Liver (tissue), 8 donors: ENCODE measurements at regions not wholly inside any gene's neighbourhood (a gene's known extent, or its start where the extent isn't known, plus 50 kb on each side); places are given as distances from the start of the nearest gene placed in this dataset.

Source experiments
- DNase-seq: peaks from one replicate; pipeline ENCODE4 v3.0.0-alpha.2; 2017; ENCODE audit warnings: low spot score
- H3K27ac ChIP-seq, 2 donors: one replicate each; pipeline ENCODE4 v1.7.0; 2013; ENCODE audit warnings: inconsistent platforms in 2 of 2, low read length in 2 of 2, control low read depth in 1 of 2, low read depth in 1 of 2, mild to moderate bottlenecking in 1 of 2
- H3K27me3 ChIP-seq, 4 donors: one replicate each; pipeline versions ENCODE4 v1.6.1 to v1.7.0; 2013; ENCODE audit warnings: low read length in 3 of 4, inconsistent platforms in 1 of 4, mild to moderate bottlenecking in 1 of 4, moderate library complexity in 1 of 4; ENCODE audit not compliant: control insufficient read depth in 4 of 4, insufficient read depth in 4 of 4
- H3K36me3 ChIP-seq, 4 donors: one replicate each; pipeline versions ENCODE4 v1.6.1 to v1.7.0; 2013; ENCODE audit warnings: low read length in 3 of 4, mild to moderate bottlenecking in 3 of 4, low read depth in 1 of 4, moderate library complexity in 1 of 4; ENCODE audit not compliant: control insufficient read depth in 4 of 4, insufficient read depth in 3 of 4
- H3K4me1 ChIP-seq, 4 donors: one replicate each; pipeline versions ENCODE4 v1.6.1 to v1.7.0; 2013; ENCODE audit warnings: low read length in 3 of 4, mild to moderate bottlenecking in 3 of 4, moderate library complexity in 1 of 4; ENCODE audit not compliant: control insufficient read depth in 4 of 4, insufficient read depth in 4 of 4
- H3K4me3 ChIP-seq, 3 donors: one replicate each; pipeline versions ENCODE4 v1.6.1 to v1.7.0; 2013; ENCODE audit warnings: low read length in 3 of 3, control low read depth in 1 of 3, low read depth in 1 of 3, mild to moderate bottlenecking in 1 of 3
- H3K9ac ChIP-seq, 2 donors: one replicate each; pipeline ENCODE4 v1.7.0; 2013; ENCODE audit warnings: low read length in 2 of 2, mild to moderate bottlenecking in 2 of 2, moderate library complexity in 2 of 2, control low read depth in 1 of 2, low read depth in 1 of 2
- H3K9me3 ChIP-seq, 4 donors: one replicate each; pipeline versions ENCODE4 v1.6.1 to v1.7.0; 2013; ENCODE audit warnings: low read length in 3 of 4; ENCODE audit not compliant: control insufficient read depth in 4 of 4
- ATF3 ChIP-seq: IDR thresholded peaks from 2 replicates; pipeline ENCODE4 v1.6.1; 2016; ENCODE audit warnings: antibody characterized with exemption
- EGR1 ChIP-seq, 2 donors: IDR thresholded peaks; 2 replicates each; pipeline ENCODE4 v1.6.1; 2016 to 2018; ENCODE audit warnings: antibody characterized with exemption in 2 of 2, low read depth in 2 of 2
- FOXA1 ChIP-seq: IDR thresholded peaks from 2 replicates; pipeline ENCODE4 v1.6.1; 2016; ENCODE audit warnings: antibody characterized with exemption
- HNF4A ChIP-seq, 2 donors: conservative IDR thresholded peaks; 2 replicates each; pipeline ENCODE4 v1.6.1; 2016; ENCODE audit warnings: antibody characterized with exemption in 2 of 2, mild to moderate bottlenecking in 2 of 2
- JUND ChIP-seq, 2 donors: IDR thresholded peaks; 2 replicates each; pipeline ENCODE4 v1.6.1; 2016; ENCODE audit warnings: antibody characterized with exemption in 2 of 2
- NR2F2 ChIP-seq: IDR thresholded peaks from 2 replicates; pipeline ENCODE4 v1.6.1; 2016; ENCODE audit warnings: antibody characterized with exemption
- RAD21 ChIP-seq, 2 donors: IDR thresholded peaks; 2 replicates each; pipeline ENCODE4 v1.6.1; 2016; ENCODE audit warnings: antibody characterized with exemption in 2 of 2, mild to moderate bottlenecking in 2 of 2
- REST ChIP-seq: IDR thresholded peaks from 2 replicates; pipeline ENCODE4 v1.6.1; 2016; ENCODE audit warnings: antibody characterized with exemption, mild to moderate bottlenecking
- SP1 ChIP-seq: IDR thresholded peaks from 2 replicates; pipeline ENCODE4 v1.6.1; 2018; ENCODE audit warnings: antibody characterized with exemption, mild to moderate bottlenecking
- TAF1 ChIP-seq: conservative IDR thresholded peaks from 2 replicates; pipeline ENCODE4 v1.6.1; 2016; ENCODE audit warnings: antibody characterized with exemption, mild to moderate bottlenecking
- ZBTB33 ChIP-seq: IDR thresholded peaks from 2 replicates; pipeline ENCODE4 v1.6.1; 2016; ENCODE audit warnings: antibody characterized with exemption
- WGBS: extraction: QIAGEN DNeasy Blood & Tissue Kit; methylation state at CpG from one replicate; pipeline ENCODE4 v1.1.7; 2013; 5-methylcytosine and 5-hydroxymethylcytosine counted together
- TF ChIP-seq, protein P1 (sequence below): fragments of 150-350 bp; IDR thresholded peaks from 2 replicates; pipeline ENCODE4 v1.5.1; 2017; ENCODE audit warnings: improper control_type of control experiment, low read depth, low read length; ENCODE audit not compliant: missing input control
- TF ChIP-seq, protein P2 (sequence below): IDR thresholded peaks from 2 replicates; pipeline ENCODE4 v1.6.1; 2016; ENCODE audit warnings: antibody characterized with exemption
- donor health status: healthy.
- donor health status: healthy.
- donor health status: healthy.
- donor health status: healthy.
- donor health status: healthy.

- H3K27me3 ChIP-seq = peaks cover 0 to 3% (median 0%) of the 10 kb centered on the region in 4 donors
- TF ChIP-seq HNF4A (conservative IDR thresholded peaks at IDR 0.05) = no peak
- TF ChIP-seq, protein P1, sequence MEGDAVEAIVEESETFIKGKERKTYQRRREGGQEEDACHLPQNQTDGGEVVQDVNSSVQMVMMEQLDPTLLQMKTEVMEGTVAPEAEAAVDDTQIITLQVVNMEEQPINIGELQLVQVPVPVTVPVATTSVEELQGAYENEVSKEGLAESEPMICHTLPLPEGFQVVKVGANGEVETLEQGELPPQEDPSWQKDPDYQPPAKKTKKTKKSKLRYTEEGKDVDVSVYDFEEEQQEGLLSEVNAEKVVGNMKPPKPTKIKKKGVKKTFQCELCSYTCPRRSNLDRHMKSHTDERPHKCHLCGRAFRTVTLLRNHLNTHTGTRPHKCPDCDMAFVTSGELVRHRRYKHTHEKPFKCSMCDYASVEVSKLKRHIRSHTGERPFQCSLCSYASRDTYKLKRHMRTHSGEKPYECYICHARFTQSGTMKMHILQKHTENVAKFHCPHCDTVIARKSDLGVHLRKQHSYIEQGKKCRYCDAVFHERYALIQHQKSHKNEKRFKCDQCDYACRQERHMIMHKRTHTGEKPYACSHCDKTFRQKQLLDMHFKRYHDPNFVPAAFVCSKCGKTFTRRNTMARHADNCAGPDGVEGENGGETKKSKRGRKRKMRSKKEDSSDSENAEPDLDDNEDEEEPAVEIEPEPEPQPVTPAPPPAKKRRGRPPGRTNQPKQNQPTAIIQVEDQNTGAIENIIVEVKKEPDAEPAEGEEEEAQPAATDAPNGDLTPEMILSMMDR = no peak
- H3K9me3 ChIP-seq = no peaks in the 10 kb centered on the region
- no peaks in the 10 kb centered on the region for H3K36me3 ChIP-seq
- no peaks in the 10 kb centered on the region for H3K4me1 ChIP-seq
- H3K9ac ChIP-seq = no peak overlapping the region
- H3K27ac ChIP-seq = no peak overlapping the region
- no peak for DNase-seq
- H3K4me3 ChIP-seq = no peak overlapping the region
- 71% methylated on average over 2 of the region's 2 CpGs for WGBS
Measured at GRCh38 chr3:148307443-148307843, 390.3 kb upstream of the AGTR1 start.

GRCh38 chr3:148309390-148310035 is 388.2 kb upstream of the AGTR1 start:
- H3K4me3 ChIP-seq = no peak overlapping the region
- H3K4me1 ChIP-seq = no peaks in the 10 kb centered on the region
- TF ChIP-seq NR2F2 = no peak
- TF ChIP-seq RAD21 (IDR thresholded peaks at IDR 0.05) = peak; percentile 74 to 80
- TF ChIP-seq, protein P1 = peak; percentile 54
- H3K9me3 ChIP-seq = no peaks in the 10 kb centered on the region
- 25% methylated on average over 4 of the region's 4 CpGs for WGBS
- H3K27ac ChIP-seq = no peak overlapping the region
- no peaks in the 10 kb centered on the region for H3K36me3 ChIP-seq
- no peak for DNase-seq
- no peak overlapping the region for H3K9ac ChIP-seq
- H3K27me3 ChIP-seq = no peaks in the 10 kb centered on the region

DNA sequence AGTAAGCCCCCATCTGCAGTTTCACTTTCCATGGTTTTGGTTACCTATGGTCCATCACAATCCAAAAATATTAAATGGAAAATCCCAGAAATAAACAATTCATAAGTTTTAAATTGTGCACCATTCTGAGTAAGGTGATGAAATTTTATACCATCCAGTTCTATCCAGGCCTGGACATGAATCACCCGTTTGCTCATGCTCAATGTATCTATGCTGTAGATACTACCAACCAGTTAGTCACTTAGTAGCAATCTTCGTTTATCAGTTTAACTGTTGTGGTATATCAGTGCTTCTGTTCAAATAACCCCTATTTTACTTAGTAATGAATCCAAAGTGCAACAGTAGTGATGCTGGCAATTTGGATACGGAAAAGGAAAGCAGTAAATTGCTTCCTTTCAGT is 381.9 kb upstream of the AGTR1 start:
- no peak overlapping the region for H3K27ac ChIP-seq
- no peaks in the 10 kb centered on the region for H3K4me1 ChIP-seq
- no peaks in the 10 kb centered on the region for H3K9me3 ChIP-seq
- H3K27me3 ChIP-seq = no peaks in the 10 kb centered on the region
- TF ChIP-seq REST = no peak
- TF ChIP-seq ATF3 = no peak
- TF ChIP-seq EGR1 (IDR thresholded peaks at IDR 0.05; ENCODE audit: low read depth in 2 of 2) = no peak
- no peak for TF ChIP-seq RAD21 (IDR thresholded peaks at IDR 0.05)
- no peak for TF ChIP-seq ZBTB33
- TF ChIP-seq, protein P2, sequence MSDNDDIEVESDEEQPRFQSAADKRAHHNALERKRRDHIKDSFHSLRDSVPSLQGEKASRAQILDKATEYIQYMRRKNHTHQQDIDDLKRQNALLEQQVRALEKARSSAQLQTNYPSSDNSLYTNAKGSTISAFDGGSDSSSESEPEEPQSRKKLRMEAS = no peak
- no peak for TF ChIP-seq TAF1
- no peak for TF ChIP-seq JUND (IDR thresholded peaks at IDR 0.05)
- no peak for TF ChIP-seq FOXA1
- TF ChIP-seq SP1 = no peak
- H3K36me3 ChIP-seq = no peaks in the 10 kb centered on the region
- H3K4me3 ChIP-seq = no peak overlapping the region
- WGBS = 81% methylated on average over 3 of the region's 3 CpGs
- no peak overlapping the region for H3K9ac ChIP-seq
- DNase-seq = no peak
